RWPE1 (cell line): ENCODE measurements at regions not wholly inside any gene's neighbourhood (a gene's known extent, or its start where the extent isn't known, plus 50 kb on each side); places are given as distances from the start of the nearest gene placed in this dataset.

Experiments used
- CTCF ChIA-PET: fragments of 350-600 bp; sonication (Branson Sonifier 250); formaldehyde crosslinking; extraction: SDS; loops from one replicate; lab custom pipeline; 2021; lab: Yijun Ruan, JAX
- POLR2A ChIA-PET: fragments of 400-600 bp; formaldehyde crosslinking; extraction: SDS; loops from one replicate; lab custom pipeline; 2020; ENCODE audit warnings: antibody characterized with exemption; ENCODE audit not compliant: low non-redundant PET; lab: Yijun Ruan, JAX
- DNase-seq: peaks from one replicate; pipeline ENCODE4 v3.0.0; 2012; ENCODE audit warnings: low spot score
- H3K27ac ChIP-seq: fragments of 450-650 bp; 2 replicates; pipeline ENCODE4 v1.5.1; 2017
- CTCF ChIP-seq: fragments of 450-650 bp; conservative IDR thresholded peaks from 2 replicates; pipeline ENCODE4 v1.5.1; 2017; ENCODE audit warnings: low read depth, mild to moderate bottlenecking

GRCh38 chr4:28562913-28563312 lies 1702.3 kb downstream of the STIM2 start:
- ChIA-PET CTCF (no interaction called here), POLR2A (no interaction called here)
- H3K27ac ChIP-seq, result no peak overlapping the region
- no peak for DNase-seq
- TF ChIP-seq CTCF, result no peak

- ChIA-PET CTCF (interaction anchor here (0.6 kb wide), 1 partner anchor 682 kb away, joined by 6 read pairs; no protein-coding TSS in a partner anchor), POLR2A (no interaction called here)
- TF ChIP-seq CTCF, result no peak
- no peak overlapping the region for H3K27ac ChIP-seq
- no peak for DNase-seq
These were observed 1704.8 kb downstream of the STIM2 start for GRCh38 chr4:28565396-28565795.

GRCh38 chr4:28600958-28601357 lies 1740.3 kb downstream of the STIM2 start:
- no peak overlapping the region for H3K27ac ChIP-seq
- CTCF ChIA-PET, result interaction anchor here (0.6 kb wide), 1 partner anchor 10 kb away, joined by 3 read pairs; no protein-coding TSS in a partner anchor
- TF ChIP-seq CTCF, result no peak
- POLR2A ChIA-PET, result no interaction called here
- no peak for DNase-seq

- DNase-seq, result no peak
- no peak for TF ChIP-seq CTCF
- H3K27ac ChIP-seq, result no peak overlapping the region
- POLR2A ChIA-PET, result no interaction called here
- CTCF ChIA-PET, result no interaction called here
These were observed 1761.0 kb downstream of the STIM2 start for GRCh38 chr4:28621591-28621990.

GRCh38 chr4:28636971-28637370 lies 1776.3 kb downstream of the STIM2 start:
- no peak for TF ChIP-seq CTCF
- no peak for DNase-seq
- ChIA-PET POLR2A (no interaction called here), CTCF (no interaction called here)
- H3K27ac ChIP-seq, result no peak overlapping the region

GRCh38 chr4:28639747-28640146 lies 1779.1 kb downstream of the STIM2 start:
- no peak for TF ChIP-seq CTCF
- H3K27ac ChIP-seq, result no peak overlapping the region
- CTCF ChIA-PET, result no interaction called here
- no peak for DNase-seq
- POLR2A ChIA-PET, result no interaction called here

- CTCF ChIA-PET, result no interaction called here
- POLR2A ChIA-PET, result no interaction called here
- no peak overlapping the region for H3K27ac ChIP-seq
These were observed 1794.0 kb downstream of the STIM2 start for GRCh38 chr4:28654618-28655017.

More at GRCh38 chr4:28654618-28655017, 1794.0 kb downstream of the STIM2 start:
- peak; percentile 20 for DNase-seq
- no peak for TF ChIP-seq CTCF
